Common myeloid progenitor, CD34-positive (primary cell): ENCODE measurements at regions not wholly inside any gene's neighbourhood (a gene's known extent, or its start where the extent isn't known, plus 50 kb on each side); places are given as distances from the start of the nearest gene placed in this dataset.

Experiments used
- CTCF ChIA-PET: fragments of 350-600 bp; sonication (Branson Sonifier 250); formaldehyde crosslinking; loops from one replicate; lab custom pipeline; 2021; ENCODE audit warnings: antibody characterized with exemption; lab: Charles Lee
- POLR2A ChIA-PET: fragments of 350-600 bp; sonication (Branson Sonifier 250); formaldehyde crosslinking; loops from one replicate; lab custom pipeline; 2021; ENCODE audit warnings: antibody characterized with exemption; lab: Charles Lee
- DNase-seq, 3 donors: peaks; one replicate each; pipeline versions ENCODE4 v3.0.0 to v3.0.0-alpha.2; 2013
- H3K27ac ChIP-seq, 2 experiments: 1 replicate in 1 of 2; 2 replicates in 1 of 2; pipeline ENCODE4 v1.7.0; 2013; ENCODE audit warnings: inconsistent platforms in 2 of 2, low read length in 2 of 2, mild to moderate bottlenecking in 2 of 2, low read depth in 1 of 2, moderate library complexity in 1 of 2; ENCODE audit not compliant: severe bottlenecking in 2 of 2, insufficient read depth in 1 of 2, poor library complexity in 1 of 2
- H3K27me3 ChIP-seq, 5 experiments: replicated peaks in 2 of 5; 1 replicate in 3 of 5; 2 replicates in 2 of 5; pipeline versions ENCODE4 v1.6.1 to v1.7.0; 2013; ENCODE audit warnings: low read length in 4 of 5, mild to moderate bottlenecking in 2 of 5, moderate library complexity in 2 of 5, inconsistent platforms in 1 of 5; ENCODE audit not compliant: insufficient read depth in 5 of 5, control insufficient read depth in 4 of 5
- H3K36me3 ChIP-seq, 4 experiments: 1 replicate in 2 of 4; 2 replicates in 2 of 4; pipeline versions ENCODE4 v1.6.1 to v1.7.0; 2013; ENCODE audit warnings: low read length in 3 of 4, control low read depth in 1 of 4, mild to moderate bottlenecking in 1 of 4; ENCODE audit not compliant: control insufficient read depth in 4 of 4, insufficient read depth in 4 of 4
- H3K4me1 ChIP-seq, 4 experiments: 1 replicate in 3 of 4; 2 replicates in 1 of 4; pipeline versions ENCODE4 v1.6.1 to v1.7.1; 2013; ENCODE audit warnings: low read length in 3 of 4, mild to moderate bottlenecking in 3 of 4, control low read depth in 1 of 4, inconsistent platforms in 1 of 4, moderate library complexity in 1 of 4; ENCODE audit not compliant: control insufficient read depth in 4 of 4, insufficient read depth in 4 of 4; ENCODE audit errors: control extremely low read depth in 1 of 4
- H3K4me3 ChIP-seq, 7 experiments: 1 replicate in 4 of 7; 2 replicates in 3 of 7; pipeline versions ENCODE4 v1.5.1 to v1.7.0; 2013; ENCODE audit warnings: mild to moderate bottlenecking in 7 of 7, low read length in 6 of 7, moderate library complexity in 6 of 7, inconsistent platforms in 2 of 7, low read depth in 2 of 7, control low read depth in 1 of 7; ENCODE audit not compliant: insufficient read depth in 4 of 7, control insufficient read depth in 1 of 7; ENCODE audit errors: extremely low read depth in 1 of 7
- H3K9me3 ChIP-seq, 5 experiments: 1 replicate in 4 of 5; 2 replicates in 1 of 5; pipeline versions ENCODE4 v1.6.1 to v1.7.1; 2013; ENCODE audit warnings: low read length in 4 of 5, mild to moderate bottlenecking in 2 of 5, inconsistent platforms in 1 of 5, low read depth in 1 of 5, moderate library complexity in 1 of 5; ENCODE audit not compliant: control insufficient read depth in 4 of 5, insufficient read depth in 2 of 5; ENCODE audit errors: control extremely low read depth in 1 of 5
- WGBS: methylation state at CpG from one replicate; pipeline ENCODE4 v1.1.5; 2013; ENCODE audit not compliant: insufficient coverage; 5-methylcytosine and 5-hydroxymethylcytosine counted together

DNA sequence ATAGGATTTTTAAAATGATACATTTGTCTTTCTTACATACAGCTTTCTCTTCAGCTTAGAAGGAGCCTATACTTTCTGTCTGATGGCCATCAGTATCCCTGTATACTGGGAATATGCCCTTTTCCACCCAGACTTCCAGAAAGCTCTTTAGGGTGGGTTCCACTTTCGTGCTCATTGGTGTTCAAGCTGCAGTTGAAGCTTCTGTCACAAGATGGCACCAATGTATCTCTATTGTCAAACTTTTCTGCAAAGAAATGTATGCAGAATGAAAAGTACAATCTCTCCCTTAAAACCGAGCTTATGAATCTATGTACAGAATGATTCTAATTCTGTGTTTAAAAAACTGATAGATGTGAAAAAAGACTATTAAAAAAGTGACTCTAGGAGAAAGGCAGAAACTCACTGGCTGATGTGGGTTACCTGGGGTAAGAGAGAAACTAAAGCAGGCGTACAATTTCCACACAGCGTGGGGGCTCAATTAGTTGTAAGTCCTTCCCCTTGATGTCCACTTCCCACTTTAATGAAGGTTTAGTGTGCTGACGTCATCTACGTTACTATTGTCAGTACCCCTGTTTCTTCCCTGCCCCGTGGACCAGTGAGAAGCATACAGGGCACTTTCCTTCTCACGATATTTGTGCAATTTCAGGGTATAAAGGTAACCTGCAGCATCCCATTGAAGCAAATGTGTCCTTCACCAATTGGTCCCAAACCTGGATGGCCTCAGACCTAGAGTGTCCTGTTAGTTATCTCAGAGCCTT lies 57.3 kb upstream of the TCEAL2 start:
- ChIA-PET POLR2A (no interaction called here), CTCF (interaction anchor here (1.0 to 1.5 kb wide), 3 partner anchors 767 to 832 kb away, joined by 3 read pairs; no protein-coding TSS in a partner anchor)
- no peaks in the 10 kb centered on the region for H3K4me1 ChIP-seq
- H3K36me3 ChIP-seq = no peaks in the 10 kb centered on the region
- WGBS = 65% methylated on average over 7 of the region's 8 CpGs
- H3K27me3 ChIP-seq = no peaks in the 10 kb centered on the region
- peaks cover 0 to 2% (median 0%) of the 10 kb centered on the region in 5 experiments for H3K9me3 ChIP-seq
- peak; percentile 23 to 54 (median 44) for DNase-seq
- H3K27ac ChIP-seq = no peak overlapping the region
- no peak overlapping the region for H3K4me3 ChIP-seq

DNA sequence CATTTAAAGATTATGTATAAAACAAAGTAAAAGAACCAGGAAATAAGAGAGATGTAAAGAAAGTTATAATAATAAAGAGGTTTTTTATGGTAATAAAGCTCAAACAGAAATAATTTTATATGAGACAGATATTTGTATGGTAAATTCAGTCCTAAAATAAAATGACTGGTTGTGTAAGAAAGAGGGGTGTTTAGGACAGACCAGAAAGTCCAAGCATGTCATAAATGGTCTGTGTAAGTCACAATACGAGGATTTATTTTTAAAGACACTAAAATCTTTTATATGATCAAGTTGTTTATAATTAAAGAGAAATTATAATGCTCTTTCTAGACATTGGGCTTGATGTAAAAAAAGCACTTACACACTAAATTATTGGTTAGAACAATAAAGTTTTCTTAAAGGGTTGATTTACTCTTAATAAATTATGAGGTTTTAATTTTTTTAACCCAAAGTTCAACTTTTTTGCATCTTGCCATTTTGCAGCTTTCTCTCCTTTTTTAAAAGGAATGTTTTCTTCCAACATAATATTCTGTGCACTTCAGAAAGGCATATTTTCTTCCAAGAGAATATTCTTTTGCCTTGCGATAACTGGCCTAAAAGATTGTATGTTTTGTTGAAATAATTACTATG lies 61.9 kb upstream of the TCEAL2 start:
- ChIA-PET CTCF (no interaction called here), POLR2A (no interaction called here)
- H3K9me3 ChIP-seq = peaks cover 0 to 2% (median 0%) of the 10 kb centered on the region in 5 experiments
- no peak overlapping the region for H3K4me3 ChIP-seq
- no peaks in the 10 kb centered on the region for H3K36me3 ChIP-seq
- no peak overlapping the region for H3K27ac ChIP-seq
- no peaks in the 10 kb centered on the region for H3K4me1 ChIP-seq
- no peak for DNase-seq
- peaks cover 0 to 3% (median 0%) of the 10 kb centered on the region in 5 experiments for H3K27me3 ChIP-seq
- WGBS = no CpG with 5 or more reads among the region's 2 CpGs

DNA sequence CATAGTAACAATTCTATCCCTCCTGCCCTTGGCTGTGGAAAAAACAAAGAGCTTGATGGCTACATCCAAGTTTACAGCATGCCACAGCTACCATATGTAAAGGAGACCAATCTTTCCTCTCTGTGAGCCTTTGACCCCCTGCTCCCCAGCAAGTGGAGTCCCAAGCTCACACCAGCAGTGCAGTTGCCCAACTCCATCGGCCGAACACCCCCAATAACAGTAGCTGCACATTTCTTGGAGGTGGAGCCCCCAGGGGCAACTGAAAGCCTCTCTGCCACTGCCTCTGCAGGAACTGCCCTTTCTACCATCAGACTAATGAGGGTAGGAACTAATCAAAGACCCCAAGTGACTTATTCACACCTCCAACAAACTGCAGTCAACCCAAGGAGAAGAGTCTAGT lies 81.0 kb upstream of the TCEAL2 start:
- Histone ChIP-seq H3K36me3 (no peaks in the 10 kb centered on the region), H3K9me3 (no peaks in the 10 kb centered on the region), H3K27ac (no peak overlapping the region), H3K27me3 (no peaks in the 10 kb centered on the region), H3K4me1 (no peaks in the 10 kb centered on the region), H3K4me3 (no peak overlapping the region)
- CTCF ChIA-PET = no interaction called here
- POLR2A ChIA-PET = no interaction called here
- DNase-seq = no peak
- WGBS = 94% methylated on average over 2 of the region's 2 CpGs

DNA sequence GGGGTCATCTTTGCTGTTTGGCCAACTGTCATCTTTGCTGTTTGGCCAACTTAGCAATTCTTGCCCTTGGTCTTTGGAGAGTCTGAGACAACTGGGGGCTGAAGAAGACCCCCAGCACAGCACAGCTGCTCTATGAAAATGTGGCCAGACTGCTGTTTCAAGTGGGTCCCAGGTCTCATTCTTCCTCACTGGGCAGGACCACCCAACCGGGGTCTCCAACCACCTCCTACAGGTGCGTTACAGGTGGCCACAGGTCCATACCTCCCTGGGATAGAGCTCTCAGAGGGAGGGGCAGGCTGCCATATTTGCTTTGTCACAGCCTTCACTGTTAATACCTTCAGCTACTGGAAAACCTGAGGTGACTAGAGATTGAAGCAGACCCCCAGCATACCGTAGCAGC lies 82.1 kb upstream of the TCEAL2 start:
- Histone ChIP-seq H3K27me3 (no peaks in the 10 kb centered on the region), H3K4me1 (no peaks in the 10 kb centered on the region), H3K27ac (no peak overlapping the region), H3K9me3 (no peaks in the 10 kb centered on the region), H3K36me3 (no peaks in the 10 kb centered on the region), H3K4me3 (no peak overlapping the region)
- CTCF ChIA-PET = no interaction called here
- POLR2A ChIA-PET = no interaction called here
- DNase-seq = no peak
- WGBS = 87% methylated on average over 3 of the region's 3 CpGs

DNA sequence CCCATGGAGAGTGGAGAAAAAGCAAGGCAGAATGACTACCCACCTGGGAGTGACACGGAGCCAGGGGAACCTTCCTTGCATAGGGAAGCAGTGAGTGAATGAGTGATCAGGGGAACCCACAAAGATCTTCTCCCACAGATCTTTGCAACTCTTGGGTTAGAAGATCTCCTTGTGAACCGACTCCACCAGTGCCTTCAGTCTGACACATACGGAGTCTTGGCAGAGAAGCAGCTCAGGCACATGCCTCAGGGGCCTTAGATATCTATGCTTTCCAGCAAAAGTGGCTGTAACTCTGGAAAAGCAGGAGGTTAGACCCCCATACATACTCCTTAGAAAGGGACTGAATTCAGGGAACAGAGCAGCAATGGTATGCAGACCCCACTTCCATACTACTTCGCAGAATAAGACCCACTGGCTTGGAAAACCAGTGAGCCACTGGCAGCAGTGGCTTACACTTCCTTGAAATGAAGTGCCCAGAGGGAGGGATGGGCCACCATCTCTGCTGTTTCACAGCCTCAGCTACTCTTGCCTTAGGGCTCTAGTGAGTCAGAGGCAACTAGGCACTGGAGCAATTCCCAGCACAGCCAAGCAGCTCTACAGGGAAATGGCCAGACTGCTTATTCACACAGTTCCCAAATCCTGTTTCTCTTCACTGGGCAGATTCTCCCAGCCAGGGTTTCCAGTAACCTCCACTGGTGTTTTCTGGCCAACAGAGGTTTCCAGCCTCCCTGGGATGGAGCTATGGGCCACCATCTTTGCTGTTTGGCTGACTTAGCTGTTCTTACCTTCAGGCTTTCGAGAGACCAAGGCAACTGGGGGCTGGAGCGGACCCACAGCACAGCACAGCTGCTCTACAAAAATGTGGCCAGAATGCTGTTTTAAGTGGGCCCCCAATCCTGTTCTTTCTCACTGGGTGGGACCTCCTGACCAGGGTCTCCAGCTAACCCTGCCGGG lies 82.8 kb upstream of the TCEAL2 start:
- ChIA-PET POLR2A (no interaction called here), CTCF (no interaction called here)
- Histone ChIP-seq H3K36me3 (no peaks in the 10 kb centered on the region), H3K27me3 (no peaks in the 10 kb centered on the region), H3K9me3 (no peaks in the 10 kb centered on the region), H3K27ac (no peak overlapping the region), H3K4me1 (no peaks in the 10 kb centered on the region), H3K4me3 (no peak overlapping the region)
- WGBS = 83% methylated on average over 7 of the region's 7 CpGs
- DNase-seq = no peak

DNA sequence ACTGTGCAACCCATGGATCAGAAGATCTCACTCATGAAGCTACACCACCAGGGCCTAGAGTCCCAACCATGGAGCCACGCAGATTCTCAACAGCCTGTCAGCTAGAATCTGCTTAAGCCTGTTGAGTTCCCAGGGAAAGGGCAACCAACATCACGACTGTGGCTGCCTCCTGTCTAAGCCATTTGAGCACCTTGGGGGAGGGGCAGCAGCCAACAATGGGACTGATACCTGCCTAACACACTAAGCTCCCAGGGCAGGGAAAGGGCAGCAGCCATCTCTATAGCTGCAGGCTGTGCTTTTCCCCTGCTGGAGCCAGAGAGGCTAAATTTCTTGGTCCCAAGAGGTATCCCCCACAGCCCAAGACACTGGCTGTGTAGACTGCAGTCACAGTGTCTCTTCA lies 96.5 kb upstream of the TCEAL2 start:
- Histone ChIP-seq H3K4me1 (no peaks in the 10 kb centered on the region), H3K9me3 (peaks cover 0 to 13% (median 3%) of the 10 kb centered on the region in 5 experiments), H3K27me3 (no peaks in the 10 kb centered on the region), H3K27ac (no peak overlapping the region), H3K36me3 (no peaks in the 10 kb centered on the region), H3K4me3 (no peak overlapping the region)
- ChIA-PET POLR2A (no interaction called here), CTCF (no interaction called here)
- DNase-seq = no peak
- WGBS = 44% methylated on average over 1 of the region's 2 CpGs
